GM23338 (cell line): ENCODE measurements at regions not wholly inside any gene's neighbourhood (a gene's known extent, or its start where the extent isn't known, plus 50 kb on each side); places are given as distances from the start of the nearest gene placed in this dataset.

Source experiments
- ATAC-seq: fragments of 200-7000 bp; cut with Tn5 transposase; 3 replicates; pipeline ENCODE4 v1.9.1; 2020
- DNase-seq: peaks from one replicate; pipeline ENCODE4 v3.0.0-alpha.2; 2015; ENCODE audit warnings: low spot score
- H2AFZ ChIP-seq: fragments of 200-600 bp; sonication (generic); 2 replicates; pipeline ENCODE4 v1.8.0; 2016; ENCODE audit warnings: antibody characterized with exemption, mild to moderate bottlenecking, moderate library complexity
- H3F3A ChIP-seq: fragments of 200-600 bp; sonication (generic); replicated peaks from 2 replicates; pipeline ENCODE4 v1.8.0; 2017; ENCODE audit warnings: antibody characterized with exemption, mixed run types, low read depth
- H3K27ac ChIP-seq: fragments of 200-600 bp; sonication (generic); 2 replicates; pipeline ENCODE4 v1.6.1; 2016; ENCODE audit warnings: low read depth
- H3K27me3 ChIP-seq: fragments of 200-600 bp; sonication (generic); 2 replicates; pipeline ENCODE4 v1.8.0; 2016; ENCODE audit warnings: mild to moderate bottlenecking, mixed run types, moderate library complexity; ENCODE audit not compliant: insufficient read depth
- H3K36me3 ChIP-seq: fragments of 200-600 bp; sonication (generic); 2 replicates; pipeline ENCODE4 v1.8.0; 2016; ENCODE audit warnings: mild to moderate bottlenecking; ENCODE audit not compliant: insufficient read depth
- H3K4me1 ChIP-seq: fragments of 200-600 bp; sonication (generic); 2 replicates; pipeline ENCODE4 v1.8.0; 2016; ENCODE audit warnings: mild to moderate bottlenecking, moderate library complexity; ENCODE audit not compliant: insufficient read depth
- H3K4me2 ChIP-seq: fragments of 200-600 bp; sonication (generic); 2 replicates; pipeline ENCODE4 v1.7.1; 2017; ENCODE audit warnings: mixed run types
- H3K4me3 ChIP-seq: fragments of 200-600 bp; sonication (generic); 2 replicates; pipeline ENCODE4 v1.6.1; 2016; ENCODE audit warnings: mixed run types
- H3K79me2 ChIP-seq: fragments of 200-600 bp; sonication (generic); replicated peaks from 2 replicates; pipeline ENCODE4 v1.8.0; 2017; ENCODE audit warnings: mild to moderate bottlenecking; ENCODE audit not compliant: insufficient read depth
- H3K9me2 ChIP-seq: fragments of 200-600 bp; sonication (generic); 2 replicates; pipeline ENCODE4 v1.8.0; 2017; ENCODE audit not compliant: insufficient read depth
- H4K20me1 ChIP-seq: fragments of 200-600 bp; sonication (generic); replicated peaks from 2 replicates; pipeline ENCODE4 v1.8.0; 2017; ENCODE audit warnings: mild to moderate bottlenecking; ENCODE audit not compliant: insufficient read depth
- H3K27ac Mint-ChIP-seq: 2 replicates; pipeline ENCODE4 v1.8.0; 2020; ENCODE audit warnings: inconsistent platforms, mild to moderate bottlenecking, moderate library complexity, mixed read lengths
- H3K27me3 Mint-ChIP-seq: 3 replicates; pipeline ENCODE4 v1.8.0; 2022; ENCODE audit warnings: low read depth, mild to moderate bottlenecking, moderate library complexity, mixed read lengths, inconsistent platforms; ENCODE audit not compliant: insufficient read depth, poor library complexity
- H3K36me3 Mint-ChIP-seq: 3 replicates; pipeline ENCODE4 v1.8.0; 2021; ENCODE audit warnings: low read depth, mild to moderate bottlenecking, inconsistent platforms, moderate library complexity, mixed read lengths
- H3K4me1 Mint-ChIP-seq: 3 replicates; pipeline ENCODE4 v1.8.0; 2020; ENCODE audit warnings: mild to moderate bottlenecking, inconsistent platforms, mixed read lengths
- H3K4me3 Mint-ChIP-seq: 3 replicates; pipeline ENCODE4 v1.8.0; 2021; ENCODE audit warnings: moderate library complexity, mild to moderate bottlenecking, inconsistent platforms, mixed read lengths
- H3K9me3 Mint-ChIP-seq: 3 replicates; pipeline ENCODE4 v1.8.0; 2020; ENCODE audit warnings: moderate library complexity, mild to moderate bottlenecking, inconsistent platforms, mixed read lengths
- CREB1 ChIP-seq: fragments of 250-450 bp; sonication (Bioruptor Pico); IDR thresholded peaks from 2 replicates; pipeline ENCODE4 v1.5.0; 2020; ENCODE audit warnings: low read depth, mild to moderate bottlenecking, moderate library complexity
- CTCF ChIP-seq, 2 experiments: fragments of 200-600 bp in 1 of 2; sonication (generic) in 1 of 2; conservative IDR thresholded peaks; 2 replicates each; pipeline versions ENCODE4 v1.5.1 to v1.6.1; 2016 to 2017; ENCODE audit warnings: antibody characterized with exemption in 2 of 2, low read depth in 2 of 2, mild to moderate bottlenecking in 2 of 2, moderate library complexity in 1 of 2
- ETS1 ChIP-seq: IDR thresholded peaks from 2 replicates; pipeline ENCODE4 v1.6.1; 2016; ENCODE audit warnings: antibody characterized with exemption
- EZH2 ChIP-seq: fragments of 200-600 bp; sonication (generic); IDR thresholded peaks from one replicate; pipeline ENCODE4 v1.8.0; 2017; ENCODE audit warnings: antibody characterized with exemption, mild to moderate bottlenecking, low read depth; ENCODE audit not compliant: unreplicated experiment
- EZH2phosphoT487 ChIP-seq: fragments of 200-600 bp; sonication (generic); IDR thresholded peaks from one replicate; pipeline ENCODE4 v1.8.1; 2018; ENCODE audit warnings: antibody characterized with exemption; ENCODE audit not compliant: unreplicated experiment
- JUNB ChIP-seq: IDR thresholded peaks from one replicate; pipeline ENCODE4 v1.6.1; 2016; ENCODE audit warnings: antibody characterized with exemption; ENCODE audit not compliant: unreplicated experiment
- NANOG ChIP-seq: IDR thresholded peaks from 2 replicates; pipeline ENCODE4 v1.6.1; 2016; ENCODE audit warnings: antibody characterized with exemption, borderline replicate concordance
- REST ChIP-seq: IDR thresholded peaks from one replicate; pipeline ENCODE4 v1.6.1; 2018; ENCODE audit warnings: antibody characterized with exemption; ENCODE audit not compliant: unreplicated experiment
- STAT1 ChIP-seq: IDR thresholded peaks from one replicate; pipeline ENCODE4 v1.6.1; 2016; ENCODE audit warnings: antibody characterized with exemption; ENCODE audit not compliant: unreplicated experiment
- ZNF114 ChIP-seq: fragments of 250-450 bp; sonication (Bioruptor Pico); IDR thresholded peaks from 2 replicates; pipeline ENCODE4 v1.5.0; 2020; ENCODE audit warnings: mild to moderate bottlenecking, moderate library complexity
- ZNF331 ChIP-seq: fragments of 250-450 bp; sonication (Bioruptor Pico); IDR thresholded peaks from 2 replicates; pipeline ENCODE4 v1.5.0; 2020; ENCODE audit warnings: low read depth, mild to moderate bottlenecking, moderate library complexity

- DNase-seq (no peak), ATAC-seq (no peak)
- H3K27ac ChIP-seq = no peak overlapping the region
- H3K4me1 ChIP-seq = no peaks in the 10 kb centered on the region
- H3F3A ChIP-seq = no peaks in the 10 kb centered on the region
- H3K79me2 ChIP-seq = no peaks in the 10 kb centered on the region
- Mint-ChIP-seq H3K4me1 (peaks cover 7% of the 10 kb centered on the region; the same call in 2 of the 3 replicates), H3K27ac (no peak overlapping the region), H3K9me3 (peaks cover 11% of the 10 kb centered on the region; the same call in 2 of the 3 replicates), H3K27me3 (peaks cover 5% of the 10 kb centered on the region), H3K36me3 (no peaks in the 10 kb centered on the region), H3K4me3 (no peak overlapping the region)
- H2AFZ ChIP-seq = no peak overlapping the region
- H3K4me2 ChIP-seq = no peak overlapping the region
- peaks cover 13% of the 10 kb centered on the region for H3K9me2 ChIP-seq
- no peak overlapping the region for H3K4me3 ChIP-seq
- H3K36me3 ChIP-seq = no peaks in the 10 kb centered on the region
- H3K27me3 ChIP-seq = no peaks in the 10 kb centered on the region
- H4K20me1 ChIP-seq = no peaks in the 10 kb centered on the region
- no peak for TF ChIP-seq EZH2phosphoT487
These were observed 116.1 kb downstream of the UQCRFS1 start for GRCh38 chr19:29096896-29097295.

GRCh38 chr19:29093553-29093908 is 119.4 kb downstream of the UQCRFS1 start:
- no peaks in the 10 kb centered on the region for H3K27me3 ChIP-seq
- ATAC-seq (no peak), DNase-seq (no peak)
- H3F3A ChIP-seq = no peaks in the 10 kb centered on the region
- no peaks in the 10 kb centered on the region for H3K79me2 ChIP-seq
- no peak overlapping the region for H3K27ac Mint-ChIP-seq
- no peaks in the 10 kb centered on the region for H3K36me3 Mint-ChIP-seq
- H3K27me3 Mint-ChIP-seq = peaks cover 7% of the 10 kb centered on the region
- H3K4me2 ChIP-seq = no peak overlapping the region
- peaks cover 5% of the 10 kb centered on the region; the same call in 1 of the 2 replicates for H3K4me1 ChIP-seq
- peaks cover 13% of the 10 kb centered on the region for H3K9me2 ChIP-seq
- H3K4me3 Mint-ChIP-seq = no peak overlapping the region
- no peak overlapping the region for H2AFZ ChIP-seq
- H3K27ac ChIP-seq = no peak overlapping the region
- H3K36me3 ChIP-seq = no peaks in the 10 kb centered on the region
- no peaks in the 10 kb centered on the region for H4K20me1 ChIP-seq
- peaks cover 19% of the 10 kb centered on the region; the same call in 2 of the 3 replicates for H3K4me1 Mint-ChIP-seq
- H3K9me3 Mint-ChIP-seq = no peaks in the 10 kb centered on the region; the same call in 2 of the 3 replicates
- H3K4me3 ChIP-seq = no peak overlapping the region
- no peak for TF ChIP-seq JUNB
- TF ChIP-seq NANOG = no peak
- TF ChIP-seq ZNF331 = no peak
- no peak for TF ChIP-seq EZH2
- no peak for TF ChIP-seq ETS1
- TF ChIP-seq CREB1 (CRISPR knock-in tag) = no peak
- no peak for TF ChIP-seq STAT1
- TF ChIP-seq REST = no peak
- no peak for TF ChIP-seq CTCF (conservative IDR thresholded peaks at IDR 0.05; ENCODE audit: low read depth in 2 of 2)
- TF ChIP-seq ZNF114 (CRISPR knock-in tag) = no peak
